EL (cell line): ENCODE measurements at regions not wholly inside any gene's neighbourhood (a gene's known extent, or its start where the extent isn't known, plus 50 kb on each side); places are given as distances from the start of the nearest gene placed in this dataset.
"Not testable (repeated sequence)": the region's sequence is repeated elsewhere in the genome, so short reads cannot be mapped to it uniquely, and the experiment has no call there.

Experiments used
- DNase-seq: peaks from one replicate; pipeline ENCODE4 v3.0.0-alpha.2; 2016

DNA sequence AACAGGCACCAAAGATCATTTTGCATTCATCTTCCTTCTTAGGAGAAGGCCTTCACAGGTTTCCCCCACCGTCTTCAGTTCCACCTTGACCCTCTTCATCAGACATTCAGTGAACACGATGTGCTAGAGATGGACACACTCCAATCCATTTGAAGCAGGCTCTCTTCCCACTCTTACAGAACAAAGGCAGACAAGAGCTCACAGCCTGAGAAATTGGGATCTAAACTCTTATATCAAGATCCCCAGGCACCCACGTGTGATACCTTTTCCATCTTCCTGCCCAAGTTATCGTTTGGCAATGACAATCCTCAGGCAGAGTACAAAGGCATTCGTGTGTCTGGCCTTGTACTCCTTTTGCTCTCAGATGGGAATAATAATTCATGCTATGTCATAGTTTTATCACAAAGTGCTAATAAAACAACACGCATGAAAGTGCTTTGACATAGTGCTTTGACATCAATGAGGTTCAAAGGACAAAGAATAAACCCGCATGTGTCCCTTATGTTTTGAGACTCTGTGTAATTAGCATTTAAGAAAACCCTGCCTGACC is 369.3 kb upstream of the KLHL29 start:
- no peak for DNase-seq

DNA sequence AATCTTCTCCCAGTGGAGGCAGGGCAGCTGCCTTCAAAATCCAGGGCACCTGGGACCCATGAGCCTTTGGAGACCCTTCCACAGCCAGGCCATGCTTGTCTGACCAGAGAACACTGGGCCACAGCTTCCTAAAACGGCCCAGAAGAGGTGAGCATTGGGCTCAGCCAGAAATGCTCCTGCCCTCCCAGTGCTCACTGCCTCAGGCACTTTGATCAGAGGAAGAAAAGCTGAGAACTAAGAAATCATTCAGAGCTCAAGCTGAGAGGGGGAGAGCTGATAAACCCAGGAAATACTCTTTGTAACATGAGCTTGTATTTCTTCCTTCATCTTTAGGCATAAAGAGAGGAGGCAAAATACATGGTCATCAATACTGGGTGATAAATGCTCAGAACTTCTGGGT is 365.5 kb upstream of the KLHL29 start:
- DNase-seq: no peak

DNA sequence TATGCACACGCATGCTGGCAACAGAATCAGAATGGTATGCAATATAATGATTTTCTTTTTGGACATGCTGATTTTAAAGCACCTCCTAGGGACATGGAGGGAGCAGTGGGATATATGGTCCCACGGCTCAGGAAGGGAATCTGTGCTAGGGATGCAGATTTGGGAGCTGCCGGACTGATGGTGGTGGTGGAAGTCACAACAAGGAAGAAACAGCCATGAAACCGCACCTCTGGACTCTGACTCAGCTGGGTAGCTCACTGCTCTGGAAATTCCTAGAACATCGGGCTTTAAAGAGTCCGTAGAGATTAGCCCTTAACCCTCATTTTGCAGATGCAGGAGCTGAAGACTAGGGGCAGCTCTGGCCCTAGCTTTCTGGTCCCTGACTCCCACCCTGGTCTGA is 364.3 kb upstream of the KLHL29 start:
- no peak for DNase-seq

DNA sequence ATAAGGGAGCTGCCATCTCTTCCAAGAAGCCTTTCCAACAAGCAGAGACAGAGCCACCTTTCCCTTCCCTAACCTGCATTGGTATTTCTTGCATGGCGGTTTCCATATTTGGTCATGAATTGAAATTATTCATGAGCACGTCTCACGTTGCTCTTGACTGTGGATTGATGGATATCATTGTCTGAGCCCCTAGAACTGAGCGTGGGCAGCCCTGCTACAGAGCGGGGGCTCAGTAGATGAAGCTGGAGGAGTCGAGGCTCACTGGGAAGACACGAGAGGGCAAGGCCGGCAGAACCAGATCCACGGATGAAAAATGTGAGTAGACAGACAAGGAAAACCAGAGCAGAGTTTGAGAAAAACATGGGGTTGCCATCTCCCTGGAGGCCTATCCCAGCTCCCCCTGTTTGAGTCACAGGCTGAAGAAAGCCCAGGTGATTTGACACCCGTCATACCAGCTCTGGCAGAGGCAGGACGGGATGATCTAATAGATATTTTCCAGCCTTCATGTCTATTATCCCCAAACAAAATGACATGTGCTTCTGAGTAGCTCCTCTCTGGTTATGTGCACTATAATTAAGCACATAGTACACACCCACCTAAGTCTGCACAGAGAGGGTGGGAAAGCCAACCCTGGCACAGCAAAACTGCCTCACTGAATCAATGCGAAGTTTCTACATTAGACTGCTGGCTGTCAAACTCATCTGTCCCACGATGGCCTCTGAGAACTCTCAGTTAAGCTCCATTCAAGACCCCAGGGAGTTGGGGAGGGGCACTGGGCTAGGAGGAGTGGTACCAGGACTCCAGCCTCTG is 363.5 kb upstream of the KLHL29 start:
- no peak for DNase-seq

DNA sequence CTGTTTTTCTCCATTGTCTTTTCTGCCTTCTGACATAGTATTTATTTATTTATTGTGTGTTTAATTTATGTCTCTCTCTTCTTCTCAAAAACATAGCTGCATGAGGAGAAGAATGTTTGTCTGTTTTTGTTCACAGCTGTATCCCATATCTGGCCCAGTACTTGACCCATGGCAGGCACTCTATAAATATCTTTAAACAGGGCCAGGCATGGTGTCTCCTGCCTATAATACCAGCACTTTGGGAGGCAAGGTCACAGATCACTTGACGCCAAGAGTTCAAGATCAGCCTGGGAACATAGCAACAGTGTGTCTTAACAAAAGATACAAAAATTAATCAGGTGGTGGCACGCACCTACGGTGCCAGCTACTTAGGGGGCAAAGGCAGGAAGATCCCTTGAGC is 361.3 kb upstream of the KLHL29 start:
- no peak for DNase-seq

DNA sequence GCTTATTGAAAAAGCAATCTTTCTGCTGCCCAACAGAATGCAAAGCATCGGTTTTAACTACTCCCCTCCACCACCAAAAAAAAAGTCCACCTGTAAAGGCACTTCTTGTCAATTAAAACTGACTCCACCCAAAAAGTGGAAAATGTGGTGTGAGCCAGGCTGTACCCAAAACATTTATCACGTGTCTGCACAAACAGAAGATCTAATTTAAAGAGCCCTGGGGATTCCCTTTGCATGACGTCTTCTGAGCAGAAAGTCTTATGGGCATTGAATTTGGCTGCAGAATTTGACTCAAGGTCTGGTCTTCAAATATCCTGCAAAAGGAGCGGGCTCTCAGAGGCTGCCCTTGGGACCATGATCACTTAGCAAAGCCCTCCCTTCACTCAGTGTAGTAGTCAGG is 358.3 kb upstream of the KLHL29 start:
- no peak for DNase-seq

DNA sequence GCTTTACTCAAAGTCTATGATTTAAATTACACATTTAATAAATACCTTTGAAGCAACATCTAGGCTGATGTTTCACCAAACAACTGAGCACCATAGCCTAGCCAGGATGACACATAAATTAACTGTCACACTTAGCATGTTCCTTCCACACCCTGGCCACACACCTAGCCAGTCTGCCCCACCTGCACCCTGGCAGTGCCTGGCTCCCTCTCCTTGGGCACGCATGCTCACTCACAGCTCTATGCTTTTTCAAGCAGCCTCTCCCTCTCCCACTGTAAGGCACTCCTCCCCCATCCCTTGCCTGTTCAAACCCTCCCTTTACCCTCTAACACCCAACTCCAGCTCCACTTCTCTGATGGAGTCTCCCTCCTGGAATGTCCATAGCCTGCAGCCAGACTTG is 357.6 kb upstream of the KLHL29 start:
- DNase-seq: no peak

DNA sequence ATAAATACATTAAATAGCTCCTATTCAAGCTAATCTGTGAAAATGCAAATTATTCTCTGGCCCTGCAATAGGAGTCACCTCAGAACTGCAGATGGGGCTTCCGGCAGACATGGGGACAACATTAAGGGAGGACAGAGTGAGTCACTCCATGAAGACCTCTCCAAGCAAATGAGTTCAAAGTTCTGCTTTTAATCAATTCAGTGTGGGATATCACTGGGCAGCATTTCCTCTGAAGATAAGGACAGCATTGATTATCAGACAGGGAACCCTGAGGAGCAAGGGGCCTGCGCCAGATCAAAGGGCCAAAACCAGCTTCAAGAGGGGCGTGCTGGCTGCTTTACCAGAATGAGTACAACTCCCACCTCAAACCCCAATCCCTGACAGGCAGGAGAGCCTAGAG is 356.9 kb upstream of the KLHL29 start:
- no peak for DNase-seq

DNA sequence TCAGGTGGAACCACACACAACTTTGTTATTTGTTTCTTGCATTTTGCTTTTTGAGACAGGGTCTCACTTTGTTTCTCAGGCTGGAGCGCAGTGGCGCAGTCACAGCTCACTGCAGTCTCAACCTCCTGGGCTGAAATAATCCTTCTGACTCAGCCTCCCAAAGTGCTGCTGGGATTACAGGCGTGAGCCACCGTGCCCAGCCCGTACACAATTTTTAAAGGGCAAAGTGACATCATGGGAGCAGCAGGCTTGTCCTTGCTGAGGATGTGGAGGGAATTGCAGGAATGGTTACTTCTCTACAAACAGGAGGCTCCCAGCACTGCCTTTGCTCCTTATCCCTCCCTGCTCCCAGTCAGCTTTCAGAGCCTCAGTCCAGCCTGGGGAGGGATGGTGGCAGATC is 355.9 kb upstream of the KLHL29 start:
- DNase-seq: no peak

DNA sequence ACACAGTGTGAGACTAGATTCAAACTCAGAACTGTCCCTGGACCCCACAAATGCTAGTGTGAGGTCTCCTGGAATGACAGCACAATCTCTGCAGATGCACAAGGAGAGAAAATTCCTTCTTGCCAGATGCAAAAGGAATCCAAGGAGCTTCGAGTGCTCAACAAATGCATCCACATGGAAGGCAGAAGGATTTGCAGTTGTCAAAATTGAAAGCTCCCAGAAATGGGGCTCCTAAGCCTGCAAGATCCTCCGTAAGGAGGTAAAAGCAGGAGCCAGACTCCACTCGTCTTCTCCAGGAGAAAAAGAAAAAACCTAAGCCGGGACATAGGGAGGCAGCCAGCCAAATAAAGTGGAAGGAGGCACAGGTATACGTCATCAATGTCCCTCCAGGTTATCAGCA is 355.0 kb upstream of the KLHL29 start:
- DNase-seq: no peak

DNA sequence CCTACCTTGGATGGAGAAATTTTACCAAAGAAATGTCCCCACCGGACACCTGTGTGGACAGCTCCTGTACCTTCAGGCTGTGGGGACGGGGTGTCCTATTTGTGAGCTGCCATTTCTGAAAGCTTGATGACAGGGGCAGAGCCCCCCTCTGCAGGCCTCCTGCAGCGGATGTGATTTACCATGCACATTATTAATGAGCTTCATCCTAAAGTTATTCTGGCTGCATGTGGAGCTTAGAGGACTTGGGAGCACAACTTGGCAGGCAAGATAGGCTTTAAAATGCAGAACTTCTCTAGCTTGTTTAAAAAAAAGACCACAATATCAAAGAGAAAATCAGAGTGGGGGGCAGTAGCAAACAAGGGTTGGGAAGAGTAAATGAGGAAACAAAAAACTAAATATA is 350.0 kb upstream of the KLHL29 start:
- DNase-seq: no peak

DNA sequence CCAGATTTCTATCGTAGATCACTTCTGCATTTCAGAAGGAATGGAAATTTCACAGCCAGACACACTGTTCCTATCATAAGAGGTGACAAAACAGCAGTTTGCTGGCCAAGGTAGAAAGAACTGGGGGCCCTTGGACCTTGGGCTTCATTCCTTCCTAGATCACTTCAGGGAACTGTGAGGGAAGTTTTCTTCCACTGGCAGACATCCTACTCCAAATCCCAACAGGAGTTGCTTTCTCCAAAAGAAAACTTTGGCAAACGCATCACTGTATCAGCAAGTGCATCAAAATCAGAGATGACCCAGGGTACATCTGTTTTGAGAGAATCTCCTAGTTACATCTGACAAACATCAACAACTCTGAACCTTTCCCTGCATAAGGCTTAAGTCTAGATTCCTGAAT is 348.4 kb upstream of the KLHL29 start:
- no peak for DNase-seq

DNA sequence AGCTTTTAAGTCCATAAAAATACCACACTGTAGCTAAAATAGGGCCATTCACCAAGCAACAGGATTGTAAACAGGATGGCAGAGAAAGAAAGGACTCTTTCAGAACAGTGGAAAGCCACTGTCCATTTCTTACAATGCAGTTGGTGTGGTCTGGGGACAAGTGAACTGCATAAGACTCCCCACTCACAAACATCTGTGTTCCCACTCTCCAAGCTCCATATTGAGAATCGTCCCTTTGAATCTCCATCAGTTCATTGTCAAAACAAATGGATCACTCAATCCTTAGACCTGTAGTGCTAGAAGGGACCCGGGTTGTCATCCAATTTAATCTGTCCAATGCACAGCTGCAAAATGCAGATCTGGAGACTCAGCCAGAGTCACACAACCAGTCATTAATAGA is 347.4 kb upstream of the KLHL29 start:
- DNase-seq: no peak

DNA sequence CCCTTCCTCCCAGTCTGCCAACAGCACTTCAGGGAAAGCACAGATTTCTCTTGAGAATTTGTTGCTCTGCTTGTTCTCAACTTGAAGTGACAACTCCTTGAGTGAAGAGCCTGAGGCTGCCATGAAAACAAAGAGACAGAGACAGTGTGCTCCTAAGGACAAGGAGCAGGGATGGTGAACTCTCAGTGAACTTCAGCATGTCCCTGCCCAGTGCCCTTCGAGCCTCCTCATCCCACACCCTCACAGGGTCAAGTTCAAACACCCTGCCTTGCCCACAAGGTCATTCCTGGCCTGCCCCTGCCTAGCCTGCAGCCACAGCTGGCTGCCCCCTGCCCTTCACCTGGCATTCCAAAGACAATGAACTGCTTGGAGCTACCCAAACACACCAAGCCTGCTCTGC is 343.5 kb upstream of the KLHL29 start:
- no peak for DNase-seq

DNA sequence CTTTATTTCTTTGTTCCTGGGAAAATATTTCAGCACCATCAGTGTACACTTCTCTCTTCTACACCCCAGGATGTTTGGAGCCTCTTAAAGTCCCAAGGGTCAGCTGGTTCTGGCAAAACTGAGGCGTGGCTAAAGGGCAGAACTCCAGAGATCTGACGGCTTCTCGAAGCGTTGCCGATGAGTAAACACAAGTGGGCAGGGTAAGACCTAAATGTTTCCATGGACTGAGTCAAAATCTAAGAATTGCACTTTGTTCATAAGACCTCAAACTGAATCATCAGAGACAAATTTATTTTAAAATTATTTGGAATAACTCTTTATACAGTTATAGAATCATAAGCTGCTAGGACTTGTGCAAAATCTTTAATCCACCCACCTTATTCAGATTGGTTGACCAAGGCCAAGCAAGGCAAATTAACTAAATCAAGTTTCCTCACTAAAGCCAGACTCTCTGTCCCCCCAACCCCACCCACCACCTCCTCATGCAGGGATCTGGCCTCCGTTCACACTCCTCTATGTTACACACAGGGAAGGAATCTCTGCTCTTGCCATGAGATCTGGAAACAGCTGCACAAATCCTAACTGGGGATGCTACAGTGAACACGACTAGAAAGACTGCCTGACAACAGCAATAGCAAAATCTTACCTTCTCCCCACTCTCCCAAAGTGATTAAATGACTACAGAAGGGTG is 342.6 kb upstream of the KLHL29 start:
- no peak for DNase-seq

DNA sequence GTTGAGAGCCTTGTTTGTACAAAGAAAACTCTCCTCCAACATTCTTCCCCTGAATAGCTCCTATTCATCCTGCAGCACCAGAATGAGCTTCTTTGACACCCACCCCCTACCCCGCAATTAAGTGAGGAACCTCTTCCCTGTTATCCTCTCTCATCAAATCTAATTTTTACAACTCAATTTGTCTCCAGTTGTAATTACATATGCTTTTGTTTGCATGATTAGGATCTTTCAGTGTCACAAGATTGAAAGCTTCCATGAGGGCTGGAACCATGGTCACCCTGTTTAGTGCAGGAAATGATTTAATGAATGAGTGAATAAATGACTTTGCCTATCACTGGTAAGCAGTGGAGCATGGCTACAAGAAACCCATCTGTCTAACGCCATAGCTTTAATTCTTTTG is 334.6 kb upstream of the KLHL29 start:
- no peak for DNase-seq

DNA sequence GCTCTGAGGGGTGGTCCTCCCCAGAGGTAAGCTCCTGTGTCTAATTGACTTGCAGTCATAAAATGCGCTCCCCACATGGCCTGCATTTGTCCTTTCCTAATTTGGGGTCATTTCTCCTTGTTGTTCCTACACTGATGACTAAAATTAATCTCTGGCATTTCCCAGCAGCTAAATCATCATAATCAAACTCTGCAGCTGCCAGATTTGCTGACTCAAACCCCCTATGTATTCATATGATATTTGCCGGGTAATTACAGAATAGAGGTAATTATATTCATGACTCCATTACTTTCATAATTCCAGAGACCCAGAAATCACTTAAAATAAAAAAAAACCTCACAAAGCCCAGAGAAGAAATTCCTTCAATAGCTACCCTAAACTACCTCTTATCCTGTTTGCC is 331.4 kb upstream of the KLHL29 start:
- DNase-seq: no peak

DNA sequence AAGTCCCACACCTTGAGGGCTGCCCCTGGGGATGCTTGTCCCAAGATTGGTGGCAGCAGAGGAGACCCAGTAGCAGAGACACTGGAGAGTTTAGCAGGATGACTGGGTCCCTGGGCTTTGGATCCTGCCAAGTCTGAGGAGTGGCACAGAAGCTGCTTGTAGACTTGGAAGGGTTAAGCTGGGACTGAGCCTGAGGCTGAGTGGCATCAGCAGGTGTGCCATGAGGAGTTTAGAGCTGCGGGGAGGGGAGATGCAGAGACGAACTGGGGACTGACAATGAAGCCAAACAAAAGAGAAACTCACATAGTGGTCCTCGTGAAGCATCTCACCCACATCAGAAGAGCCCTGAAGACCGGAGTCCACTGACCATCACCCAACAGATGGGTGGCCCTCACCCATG is 329.7 kb upstream of the KLHL29 start:
- DNase-seq: no peak

DNA sequence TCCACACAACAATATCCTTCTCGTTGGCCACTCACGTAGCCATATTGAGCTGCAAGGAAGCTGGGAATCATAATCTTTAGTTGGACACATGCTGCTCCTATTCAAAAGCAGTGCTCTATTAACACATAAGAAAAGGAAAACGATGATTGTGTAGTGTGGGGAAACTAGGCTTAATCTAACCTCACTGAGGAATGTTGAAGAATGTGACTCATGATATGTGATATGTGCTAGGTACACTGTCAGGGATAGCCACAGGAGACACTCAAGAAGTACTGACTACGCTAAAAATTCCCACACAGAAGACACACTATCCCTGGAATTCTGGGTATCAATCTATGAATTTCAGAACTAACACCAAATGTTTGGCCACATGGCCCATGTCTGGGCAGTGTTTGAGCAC is 328.1 kb upstream of the KLHL29 start:
- DNase-seq: not testable (repeated sequence)

DNA sequence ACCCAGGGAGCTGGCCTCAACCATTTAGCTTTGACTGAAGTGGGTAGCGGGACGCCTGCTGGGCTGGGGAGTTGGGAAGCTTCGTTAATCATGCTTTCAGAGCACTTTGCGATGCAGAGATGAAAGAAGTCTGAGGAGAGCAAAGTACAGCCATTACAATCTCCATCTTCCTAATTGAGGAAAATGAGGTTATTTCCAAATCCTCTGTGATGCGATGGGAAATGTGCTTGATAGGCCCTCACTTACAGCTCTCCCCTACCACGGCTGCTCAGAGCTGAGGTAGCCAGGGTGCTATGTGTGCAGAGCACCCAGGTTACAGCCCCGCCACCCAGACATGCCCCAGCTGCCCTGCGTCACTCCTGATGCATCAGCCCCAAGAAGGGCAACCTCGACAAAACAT is 326.5 kb upstream of the KLHL29 start:
- no peak for DNase-seq

DNA sequence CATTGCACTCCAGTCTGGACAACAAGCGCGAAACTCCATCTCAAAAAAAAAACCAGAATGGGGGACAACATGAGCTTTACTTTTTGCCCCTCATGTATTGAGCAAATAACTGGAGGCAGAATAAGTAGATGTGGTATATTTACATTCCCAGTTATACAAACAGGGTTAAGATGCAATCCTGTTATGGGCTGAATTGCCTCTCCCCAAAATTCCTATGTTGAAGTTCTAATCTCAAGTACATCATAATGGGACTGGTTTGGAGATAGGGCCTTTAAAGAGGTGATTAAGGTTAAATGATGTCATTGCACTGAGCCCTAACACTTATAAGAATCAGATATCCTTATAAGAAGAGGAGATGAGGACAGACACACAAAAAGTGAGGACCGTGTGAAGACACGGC is 319.8 kb upstream of the KLHL29 start:
- DNase-seq: no peak

DNA sequence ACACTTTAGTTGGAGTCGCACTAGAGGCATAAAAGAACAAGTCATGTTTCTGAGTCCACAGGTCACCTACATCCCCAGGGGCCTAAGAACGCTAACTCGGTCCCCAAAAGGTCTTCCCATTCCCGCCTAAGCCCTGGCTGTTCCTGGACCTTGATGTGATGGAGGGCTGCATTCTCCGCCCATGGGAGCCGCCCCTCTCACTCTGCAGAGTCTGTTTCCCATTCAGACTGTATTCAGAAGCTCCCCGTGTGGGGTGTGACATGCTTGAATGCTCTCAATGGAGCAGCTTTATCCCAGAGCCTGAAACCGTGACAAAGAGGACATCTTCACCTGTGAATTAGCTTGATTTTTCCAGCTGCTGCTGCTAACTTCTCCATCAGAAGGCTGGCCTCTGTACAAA is 319.0 kb upstream of the KLHL29 start:
- no peak for DNase-seq

DNA sequence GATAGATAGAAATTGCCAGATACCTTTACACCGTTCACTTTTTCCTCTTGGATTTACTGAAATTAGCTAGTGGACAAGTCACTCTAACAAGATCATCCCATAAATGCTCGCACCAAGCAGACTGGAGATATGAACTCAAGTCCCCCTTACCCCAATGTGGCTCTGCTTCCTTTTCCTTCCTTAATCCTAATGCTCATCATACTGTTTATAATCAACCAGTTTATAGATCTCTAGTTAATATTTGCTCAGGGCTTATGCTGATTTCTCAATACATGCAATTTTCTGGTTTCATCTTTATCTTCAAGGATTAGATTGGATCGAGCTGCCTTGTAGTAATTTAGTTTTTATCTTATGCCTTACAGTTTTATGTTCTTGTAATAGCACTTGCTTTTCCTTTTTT is 318.3 kb upstream of the KLHL29 start:
- DNase-seq: no peak

DNA sequence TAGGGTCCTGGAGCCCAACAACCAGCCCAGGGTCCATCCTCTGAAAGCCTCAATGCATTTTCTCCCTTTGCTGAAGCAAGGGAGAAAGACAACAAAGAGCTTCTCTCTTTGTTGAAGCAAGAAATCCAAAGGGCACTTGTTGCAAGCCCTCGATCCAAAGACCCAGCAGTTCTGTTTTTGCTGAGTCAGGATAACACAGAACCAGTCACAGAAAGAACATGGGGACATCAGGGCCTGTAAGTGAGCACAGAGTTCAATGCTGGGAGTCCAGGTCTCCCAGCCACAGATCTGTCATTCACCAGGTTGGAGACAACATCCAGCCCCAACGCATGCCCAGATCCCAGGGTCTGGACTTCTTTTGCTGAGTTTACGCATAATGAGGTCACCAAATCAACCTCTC is 315.8 kb upstream of the KLHL29 start:
- no peak for DNase-seq

DNA sequence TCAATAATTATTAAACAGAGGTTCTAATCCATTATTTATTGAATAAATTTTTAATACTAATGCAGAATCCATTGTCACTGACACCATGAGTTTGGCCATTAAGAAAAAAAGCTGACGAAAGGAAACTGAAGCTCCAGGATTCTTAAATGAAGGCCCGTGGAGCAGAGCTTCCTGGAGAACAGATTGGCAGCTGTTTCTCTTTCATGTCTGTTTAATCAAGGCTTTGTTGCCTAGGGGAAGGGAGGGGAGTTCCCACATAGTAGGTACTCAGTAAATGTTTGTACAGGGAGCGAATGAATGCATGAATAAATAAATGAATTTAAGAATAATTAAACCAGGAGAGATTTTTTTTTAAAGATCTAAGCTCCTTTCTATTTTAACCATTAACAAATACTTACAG is 315.1 kb upstream of the KLHL29 start:
- no peak for DNase-seq
